Dedifferentiated amniotic fluid mesenchymal stem cell (primary cell): ENCODE measurements at regions not wholly inside any gene's neighbourhood (a gene's known extent, or its start where the extent isn't known, plus 50 kb on each side); places are given as distances from the start of the nearest gene placed in this dataset.

Experiments used
- DNase-seq: peaks from one replicate; pipeline ENCODE4 v3.0.0-alpha.2; 2016; ENCODE audit errors: extremely low spot score

DNA sequence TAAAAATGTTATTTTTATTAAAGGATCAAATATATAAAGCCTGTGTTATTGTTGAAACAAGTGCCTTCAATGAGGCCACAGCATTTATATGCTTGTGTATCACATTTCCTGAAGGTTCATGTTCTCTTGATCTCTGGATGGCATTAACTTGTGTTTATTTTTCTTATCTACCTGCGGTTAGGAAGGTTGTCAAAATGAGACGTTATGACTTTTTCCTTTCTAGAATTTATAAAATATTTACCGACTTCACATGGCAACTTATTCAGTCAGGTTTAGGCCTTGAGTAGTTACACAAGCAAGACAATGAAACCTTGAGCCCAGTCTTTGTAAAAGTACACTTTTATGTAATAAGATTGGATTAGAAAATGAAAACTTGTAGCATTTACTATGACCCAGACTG is 196.4 kb upstream of the ACVR2A start:
- DNase-seq: no peak

DNA sequence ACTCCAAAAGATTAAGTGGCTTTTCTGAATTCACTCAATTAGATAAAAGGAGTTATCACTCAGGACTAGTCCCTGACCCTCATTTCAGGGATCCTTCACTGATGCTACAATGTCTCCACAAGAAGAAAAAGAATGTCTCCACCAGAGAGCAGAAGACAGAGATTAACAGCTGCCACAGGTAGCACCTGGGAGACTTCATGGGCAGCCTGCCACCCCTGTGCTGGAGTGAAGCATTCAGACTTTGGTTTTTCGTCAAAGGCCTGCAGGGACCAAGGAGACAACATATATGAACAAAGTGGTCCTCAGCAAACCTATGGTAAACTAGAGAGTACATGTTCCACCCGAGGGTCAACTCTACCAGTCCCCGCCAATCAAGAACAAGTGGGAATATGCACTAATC is 197.0 kb upstream of the ACVR2A start:
- DNase-seq: no peak

GRCh38 chr2:147646818-147647468 is 197.9 kb upstream of the ACVR2A start:
- no peak for DNase-seq

DNA sequence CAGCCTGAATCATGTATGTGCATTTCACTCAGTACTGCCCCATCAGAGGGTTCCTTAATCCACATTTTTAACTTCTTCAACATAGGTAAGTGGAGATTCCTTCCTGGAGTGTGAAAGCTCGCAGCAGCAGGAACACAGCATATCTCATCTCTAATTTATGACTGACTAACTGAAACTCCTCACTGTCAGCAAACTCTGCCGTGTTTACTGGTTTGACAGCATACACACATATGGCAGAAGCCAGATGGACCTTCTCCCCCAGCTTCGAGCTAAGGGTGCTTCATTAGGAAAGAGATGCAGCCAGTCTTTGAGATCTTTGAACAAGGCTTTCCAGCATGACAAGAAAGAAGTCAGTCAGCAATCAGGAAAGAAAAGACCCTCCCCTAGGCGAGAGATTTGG is 200.3 kb upstream of the ACVR2A start:
- DNase-seq: no peak

DNA sequence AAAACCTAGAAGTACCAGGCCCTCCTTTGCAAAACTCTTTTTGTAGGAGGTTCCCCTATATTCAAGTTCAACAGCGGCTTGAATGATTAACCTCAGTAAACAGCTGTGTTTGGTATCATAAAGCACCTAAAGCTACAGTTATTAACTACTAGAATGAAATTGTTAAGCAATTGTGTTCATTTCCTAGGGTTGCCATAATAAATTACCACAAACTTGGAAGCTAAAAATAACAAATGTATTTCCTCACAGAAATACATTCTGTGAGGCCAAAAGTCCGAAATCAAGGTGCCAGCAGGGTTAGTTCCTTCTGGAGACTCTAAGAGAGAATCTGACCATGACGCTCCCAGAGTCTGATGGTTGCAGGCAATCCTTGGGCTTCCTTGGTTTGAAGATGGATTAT is 202.1 kb upstream of the ACVR2A start:
- no peak for DNase-seq

- DNase-seq: no peak
Observed at GRCh38 chr2:147641651-147642050, 203.2 kb upstream of the ACVR2A start.

DNA sequence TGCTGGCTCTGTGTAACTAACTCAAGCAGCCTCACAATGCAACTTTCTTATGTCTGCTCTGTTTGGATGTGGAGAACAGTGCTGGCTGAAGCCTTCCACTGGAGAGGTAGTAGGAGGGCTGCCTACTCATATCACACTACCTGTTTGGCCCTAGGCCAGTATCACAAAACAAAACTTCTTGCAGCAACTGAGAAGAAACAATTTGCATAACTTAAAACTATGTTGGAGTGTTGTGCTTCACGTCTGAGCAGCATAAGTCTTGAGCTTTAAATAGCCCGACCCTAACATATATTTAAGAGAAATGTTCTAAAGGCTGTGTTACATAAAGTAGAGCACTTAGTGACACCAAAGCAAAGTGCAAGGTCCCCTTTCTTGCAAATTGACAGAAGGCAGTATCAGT is 204.9 kb upstream of the ACVR2A start:
- DNase-seq: no peak

- DNase-seq: no peak
Observed at GRCh38 chr2:147639386-147639785, 205.4 kb upstream of the ACVR2A start.

- DNase-seq: no peak
Observed at GRCh38 chr2:147636886-147637285, 207.9 kb upstream of the ACVR2A start.

DNA sequence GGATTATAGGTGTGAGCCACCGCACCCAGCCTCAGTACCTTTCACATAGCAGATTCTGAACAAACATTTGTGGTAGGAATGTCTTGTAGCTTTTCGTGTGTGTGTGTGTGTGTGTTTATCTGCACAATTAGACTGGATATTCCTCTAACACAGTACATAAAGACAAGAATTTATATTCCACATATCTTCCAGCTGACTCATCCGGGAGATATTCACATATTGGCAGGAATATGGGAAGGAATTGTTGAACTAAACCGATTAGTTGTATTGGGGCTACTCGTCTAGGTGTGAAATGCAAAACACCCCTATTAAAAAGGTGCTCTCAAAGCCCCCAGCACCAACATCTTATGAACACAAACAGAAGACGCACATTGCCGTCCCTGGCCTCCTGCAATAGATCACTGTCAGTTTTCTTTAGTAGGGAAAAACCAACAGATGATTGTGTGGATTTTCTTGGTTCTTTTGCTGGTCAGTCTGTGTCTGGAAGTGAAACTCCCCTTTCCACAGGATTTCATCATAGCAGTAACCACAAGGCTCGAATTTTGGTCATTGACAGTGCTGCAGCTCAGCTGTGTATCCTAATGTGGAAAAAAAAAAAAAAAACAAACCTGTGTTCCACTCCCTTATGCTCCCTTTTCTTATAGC is 208.5 kb upstream of the ACVR2A start:
- no peak for DNase-seq

DNA sequence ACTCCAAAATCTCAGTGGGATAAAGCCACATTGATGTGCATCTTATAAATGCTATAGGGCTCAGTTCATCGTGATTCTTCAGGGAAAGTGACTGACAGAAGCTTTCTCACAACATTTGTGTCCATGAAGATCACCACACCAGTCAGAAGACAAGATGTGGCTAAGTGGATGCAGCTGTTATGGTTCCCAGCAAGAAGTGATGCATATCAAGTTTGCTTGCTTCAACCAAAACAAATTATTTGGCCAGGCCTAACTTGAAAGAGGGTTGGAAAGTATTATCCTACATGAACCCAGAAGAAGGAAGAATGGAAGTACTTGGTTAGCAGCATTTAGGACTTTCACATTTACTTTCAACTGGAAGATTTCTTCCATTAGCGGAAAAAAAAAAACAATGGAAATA is 210.0 kb upstream of the ACVR2A start:
- DNase-seq: no peak

GRCh38 chr2:147632198-147632597 is 212.6 kb upstream of the ACVR2A start:
- DNase-seq: no peak

- DNase-seq: no peak
Observed at GRCh38 chr2:147631294-147631693, 213.5 kb upstream of the ACVR2A start.

DNA sequence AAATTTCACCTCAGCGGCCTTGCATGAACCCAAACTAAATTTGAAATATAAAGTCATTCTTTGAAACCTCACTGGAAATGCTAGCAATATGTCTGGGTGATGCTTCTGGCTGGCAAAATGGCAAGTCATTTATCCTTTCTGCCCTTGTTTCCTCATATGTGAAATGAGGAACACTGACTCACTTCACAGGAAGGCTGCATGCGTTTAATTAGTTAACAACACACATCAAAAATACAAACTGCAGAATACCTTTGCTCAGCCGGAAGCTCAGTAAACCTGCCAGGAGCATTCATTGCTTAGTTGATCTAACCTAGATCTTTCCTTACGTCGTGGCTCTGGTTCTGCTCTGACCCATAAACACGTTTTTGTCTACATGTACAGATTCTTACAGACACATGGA is 214.2 kb upstream of the ACVR2A start:
- DNase-seq: no peak

GRCh38 chr2:147628971-147629421 is 215.8 kb upstream of the ACVR2A start:
- DNase-seq: no peak

- DNase-seq: no peak
Observed at GRCh38 chr2:147623328-147623727, 221.5 kb upstream of the ACVR2A start.

DNA sequence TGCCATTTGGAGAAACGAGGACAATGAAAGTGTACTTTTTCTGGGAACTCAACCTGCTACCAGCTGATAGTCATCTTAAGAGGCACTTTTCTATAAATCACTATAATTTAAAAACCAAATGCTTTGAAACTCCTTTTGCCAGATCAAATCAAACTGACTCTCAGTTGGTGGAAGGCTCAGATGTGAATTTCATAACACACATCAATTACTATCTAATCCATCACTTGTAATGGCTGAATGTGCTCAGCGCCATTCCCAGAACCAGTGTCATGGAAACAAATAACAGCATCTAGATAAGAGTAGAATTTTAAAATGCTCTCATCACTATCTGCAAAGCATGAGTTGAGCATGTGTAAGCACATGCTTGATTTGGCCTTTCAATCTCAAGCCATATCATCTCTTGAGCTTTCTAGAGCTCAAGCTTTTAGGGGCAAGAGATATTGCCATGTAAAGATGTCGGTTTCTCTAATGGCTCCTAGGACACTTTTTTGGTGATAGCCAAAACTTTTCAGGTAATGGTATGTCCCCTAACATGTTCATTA is 223.1 kb upstream of the ACVR2A start:
- DNase-seq: no peak

DNA sequence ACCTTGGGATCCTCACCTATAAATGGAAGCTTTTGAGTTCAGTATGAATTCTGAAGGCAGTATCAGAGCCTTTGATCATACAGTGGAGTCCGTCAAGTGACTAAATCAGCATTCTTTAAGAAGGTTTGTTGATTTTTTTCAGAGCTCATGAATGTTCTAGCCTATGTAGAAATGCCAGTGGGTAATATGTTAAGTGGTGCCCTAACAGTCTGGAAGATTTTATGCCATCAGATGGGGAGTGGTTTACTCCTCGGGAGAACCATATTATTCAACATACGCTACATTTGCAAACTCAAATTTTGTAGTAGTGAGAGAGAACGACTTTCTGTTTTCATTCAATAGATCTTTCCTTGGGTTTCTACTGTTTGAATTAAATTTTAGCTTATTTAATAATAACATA is 225.0 kb upstream of the ACVR2A start:
- DNase-seq: no peak

DNA sequence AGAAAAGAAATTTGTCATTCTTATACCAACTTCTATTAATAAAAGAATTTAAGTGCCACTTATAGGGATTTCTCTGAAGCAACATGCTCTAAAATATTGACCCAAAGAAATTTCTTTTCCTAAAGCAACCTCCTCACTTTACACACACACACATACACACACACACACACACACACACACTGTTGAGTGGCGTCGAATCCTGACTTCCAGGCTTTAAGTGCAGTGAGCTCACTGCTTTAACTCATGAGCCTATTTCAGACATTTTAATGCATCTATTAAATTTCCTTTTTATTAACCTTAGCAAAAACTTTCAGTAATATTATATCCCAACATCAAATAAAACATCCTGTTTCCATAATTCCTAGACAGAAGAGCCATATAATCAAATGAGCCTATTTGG is 229.1 kb upstream of the ACVR2A start:
- no peak for DNase-seq

GRCh38 chr2:147614979-147615470 is 229.8 kb upstream of the ACVR2A start:
- DNase-seq: no peak

DNA sequence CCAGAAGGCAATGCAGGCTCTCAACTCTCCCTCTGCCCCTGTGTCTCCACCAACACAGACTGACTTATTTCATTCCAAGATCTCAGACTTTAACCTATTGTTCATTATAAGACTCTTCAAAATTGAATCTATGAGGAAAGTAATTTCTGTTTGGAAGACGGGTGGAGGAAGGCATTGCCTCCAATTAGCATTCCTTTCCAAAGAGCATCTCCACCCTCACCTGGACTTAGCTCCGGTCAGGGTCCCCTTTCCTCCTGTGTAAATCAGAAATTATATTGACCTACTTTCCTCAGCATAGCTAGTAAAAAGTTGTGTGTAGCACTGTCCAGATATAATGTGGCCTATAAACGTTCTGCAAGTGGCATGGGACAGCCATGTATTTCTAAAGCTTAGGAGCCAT is 230.4 kb upstream of the ACVR2A start:
- no peak for DNase-seq

DNA sequence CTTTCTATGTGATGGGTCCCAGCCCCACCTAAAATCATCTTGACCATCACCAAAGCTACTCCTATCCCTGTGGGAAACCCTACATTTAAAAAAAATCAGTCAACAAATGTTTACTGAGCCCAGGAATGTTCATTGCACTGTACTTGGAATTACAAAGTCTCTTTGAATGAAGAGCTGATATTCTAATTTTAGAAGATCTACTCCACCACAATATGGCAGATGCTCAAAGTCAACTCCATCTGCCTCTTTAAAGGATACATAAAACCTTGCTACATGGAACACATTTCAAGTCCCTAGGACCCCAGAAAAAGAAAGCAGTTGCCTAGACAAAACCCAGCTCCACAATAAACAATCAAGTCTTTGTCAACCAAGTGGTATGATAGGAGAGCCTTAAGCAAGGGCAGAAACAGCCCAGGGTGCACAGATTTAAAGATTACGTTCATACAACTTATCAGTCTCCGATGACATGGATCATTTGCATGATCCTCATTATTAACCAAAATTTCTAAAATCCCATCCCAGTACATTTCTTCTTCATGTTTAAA is 234.3 kb upstream of the ACVR2A start:
- DNase-seq: no peak

DNA sequence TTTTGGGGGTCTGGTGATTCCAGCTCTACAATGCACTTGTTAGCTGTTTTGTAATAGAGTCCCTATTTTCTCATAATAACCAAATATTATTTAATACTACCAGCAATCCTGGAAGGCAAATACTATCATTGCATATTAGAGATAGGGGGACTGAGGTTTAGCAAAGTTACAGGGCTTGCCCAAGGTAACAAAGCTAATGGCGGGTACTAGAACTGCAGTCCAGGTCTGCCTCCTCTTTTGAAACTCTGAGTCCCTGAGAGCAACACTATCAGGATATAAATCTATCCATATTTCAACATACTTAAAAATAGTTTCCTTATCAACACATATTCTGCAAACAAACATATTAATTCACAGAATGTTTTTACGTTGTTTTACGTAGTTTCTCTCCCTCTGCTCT is 235.5 kb upstream of the ACVR2A start:
- DNase-seq: no peak
